NB4 (cell line): ENCODE measurements at regions not wholly inside any gene's neighbourhood (a gene's known extent, or its start where the extent isn't known, plus 50 kb on each side); places are given as distances from the start of the nearest gene placed in this dataset.

Experiments
- CTCF ChIP-seq: IDR thresholded peaks from one replicate; pipeline ENCODE4 v1.5.1; 2012; ENCODE audit warnings: low read depth, low read length
- MAX ChIP-seq: IDR thresholded peaks from 2 replicates; pipeline ENCODE4 v1.6.1; 2011; ENCODE audit warnings: low read depth, low read length
- MYC ChIP-seq: IDR thresholded peaks from 2 replicates; pipeline ENCODE4 v1.6.1; 2011; ENCODE audit warnings: low read depth, low read length
- POLR2A ChIP-seq: IDR thresholded peaks from 2 replicates; pipeline ENCODE4 v1.6.1; 2011; ENCODE audit warnings: mild to moderate bottlenecking; ENCODE audit not compliant: insufficient read length; ENCODE audit errors: extremely low read depth

- TF ChIP-seq CTCF (no peak), MYC (no peak), POLR2A (no peak), MAX (no peak)
These were observed 105.7 kb upstream of the LUZP2 start for GRCh38 chr11:24391167-24391566.
